K562 (cell line): ENCODE measurements at regions not wholly inside any gene's neighbourhood (a gene's known extent, or its start where the extent isn't known, plus 50 kb on each side); places are given as distances from the start of the nearest gene placed in this dataset.

Source experiments
- C11orf30 ChIP-seq: fragments of 450-650 bp; IDR thresholded peaks from 2 replicates; pipeline ENCODE4 v1.6.1; 2016; ENCODE audit warnings: low read depth, mild to moderate bottlenecking
- CTCFL ChIP-seq: IDR thresholded peaks from 2 replicates; pipeline ENCODE4 v1.6.1; 2011; ENCODE audit warnings: borderline replicate concordance, low read depth, mild to moderate bottlenecking, moderate library complexity, low read length; ENCODE audit not compliant: insufficient read depth, poor library complexity, severe bottlenecking
- DPF2 ChIP-seq: fragments of 450-650 bp; IDR thresholded peaks from 2 replicates; pipeline ENCODE4 v1.6.1; 2016
- MYNN ChIP-seq, 2 experiments: sonication (generic); formaldehyde crosslinking in 1 of 2; IDR thresholded peaks; 2 replicates each; pipeline versions ENCODE4 v1.5.0 to v1.6.1; 2016 to 2020; ENCODE audit warnings: antibody characterized with exemption in 1 of 2, missing genetic modification reagents in 1 of 2
- PHF21A ChIP-seq: fragments of 450-650 bp; IDR thresholded peaks from 2 replicates; pipeline ENCODE4 v1.6.1; 2017; ENCODE audit warnings: low read depth, borderline replicate concordance
- RBM22 ChIP-seq: fragments of 200-400 bp; formaldehyde crosslinking; IDR thresholded peaks from 2 replicates; pipeline ENCODE4 v1.6.1; 2018; ENCODE audit warnings: low read length, low read depth; ENCODE audit not compliant: poor library complexity, severe bottlenecking
- RBM39 ChIP-seq: fragments of 200-400 bp; formaldehyde crosslinking; optimal IDR thresholded peaks from 2 replicates; pipeline ENCODE3; 2018; ENCODE audit warnings: low read depth, low read length
- THRA ChIP-seq: fragments of 450-650 bp; IDR thresholded peaks from 2 replicates; pipeline ENCODE4 v1.6.1; 2017; ENCODE audit warnings: mild to moderate bottlenecking, moderate library complexity

- no peak for TF ChIP-seq RBM39
- no peak for TF ChIP-seq CTCFL
- no peak for TF ChIP-seq MYNN (IDR thresholded peaks at IDR 0.05)
- TF ChIP-seq MYNN (CRISPR knock-in tag; IDR thresholded peaks at IDR 0.05), result no peak
- TF ChIP-seq RBM22, result no peak
- no peak for TF ChIP-seq DPF2
- no peak for TF ChIP-seq PHF21A
- TF ChIP-seq C11orf30, result no peak
- no peak for TF ChIP-seq THRA
These were observed 266.8 kb upstream of the CBLB start (continued) for GRCh38 chr3:106135451-106136160.
